Natural killer cell (primary cell): ENCODE measurements at regions not wholly inside any gene's neighbourhood (a gene's known extent, or its start where the extent isn't known, plus 50 kb on each side); places are given as distances from the start of the nearest gene placed in this dataset.
"Not testable (repeated sequence)": the region's sequence is repeated elsewhere in the genome, so short reads cannot be mapped to it uniquely, and the experiment has no call there.

ENCODE experiments used
- ATAC-seq, 3 donors: fragments of 150-1000 bp in 2 of 3; fragments of 200-7000 bp in 1 of 3; cut with Tn5 transposase; 1 replicate in 1 of 3; 2 replicates in 2 of 3; pipeline ENCODE4 v1.10.0; 2021; ENCODE audit warnings: mild to moderate bottlenecking in 2 of 3, moderate library complexity in 2 of 3
- DNase-seq, 2 donors: peaks; one replicate each; pipeline versions ENCODE4 v3.0.0 to v3.0.0-alpha.2; 2013 to 2021; ENCODE audit warnings: mixed read lengths in 1 of 2
- H3K27ac ChIP-seq: one replicate; pipeline ENCODE4 v1.5.1; 2013; ENCODE audit warnings: mild to moderate bottlenecking, low read length
- H3K27me3 ChIP-seq: one replicate; pipeline ENCODE4 v1.6.1; 2013; ENCODE audit warnings: low read length; ENCODE audit not compliant: control insufficient read depth, insufficient read depth
- H3K36me3 ChIP-seq: one replicate; pipeline ENCODE4 v1.6.1; 2013; ENCODE audit warnings: low read length; ENCODE audit not compliant: control insufficient read depth, insufficient read depth
- H3K4me1 ChIP-seq: one replicate; pipeline ENCODE4 v1.6.1; 2013; ENCODE audit warnings: low read length; ENCODE audit not compliant: control insufficient read depth, insufficient read depth
- H3K4me3 ChIP-seq: one replicate; pipeline ENCODE4 v1.5.1; 2013; ENCODE audit warnings: low read length
- H3K9me3 ChIP-seq: one replicate; pipeline ENCODE4 v1.6.1; 2013; ENCODE audit warnings: low read length; ENCODE audit not compliant: control insufficient read depth, insufficient read depth
- H3K27ac Mint-ChIP-seq, 2 donors: one replicate each; pipeline ENCODE4 v1.8.0; 2022; ENCODE audit warnings: mild to moderate bottlenecking in 2 of 2, mixed read lengths in 2 of 2, moderate library complexity in 1 of 2
- H3K27me3 Mint-ChIP-seq, 2 donors: one replicate each; pipeline ENCODE4 v1.8.0; 2022; ENCODE audit warnings: low read depth in 2 of 2, mixed read lengths in 2 of 2
- H3K36me3 Mint-ChIP-seq: one replicate; pipeline ENCODE4 v1.8.0; 2022; ENCODE audit warnings: mixed read lengths
- H3K4me1 Mint-ChIP-seq, 2 donors: one replicate each; pipeline ENCODE4 v1.8.0; 2022; ENCODE audit warnings: mixed read lengths in 2 of 2
- H3K4me3 Mint-ChIP-seq: one replicate; pipeline ENCODE4 v1.8.0; 2022; ENCODE audit warnings: mild to moderate bottlenecking, moderate library complexity, mixed read lengths
- H3K9me3 Mint-ChIP-seq, 2 donors: one replicate each; pipeline ENCODE4 v1.8.0; 2022; ENCODE audit warnings: mixed read lengths in 2 of 2
- WGBS: methylation state at CpG from one replicate; pipeline ENCODE4 v1.1.7; 2013; ENCODE audit warnings: missing lambda C conversion rate; ENCODE audit not compliant: insufficient coverage; 5-methylcytosine and 5-hydroxymethylcytosine counted together
- intact Hi-C: fragments of 100-400 bp; cut with micrococcal nuclease; formaldehyde crosslinking; loops from one replicate; pipeline ENCODE4 v1.14.2; 2022

GRCh38 chr2:94576486-94576885 is 294.7 kb upstream of the TEKT4 start:
- H3K27me3 ChIP-seq, H3K4me3 ChIP-seq, H3K4me1 ChIP-seq, ATAC-seq, H3K4me1 Mint-ChIP-seq, DNase-seq, H3K27ac ChIP-seq, H3K4me3 Mint-ChIP-seq, H3K36me3 ChIP-seq, H3K27me3 Mint-ChIP-seq, H3K9me3 Mint-ChIP-seq, H3K27ac Mint-ChIP-seq, H3K9me3 ChIP-seq, intact Hi-C loops, H3K36me3 Mint-ChIP-seq: not testable (repeated sequence)
- WGBS: 18% methylated on average over 2 of the region's 4 CpGs

DNA sequence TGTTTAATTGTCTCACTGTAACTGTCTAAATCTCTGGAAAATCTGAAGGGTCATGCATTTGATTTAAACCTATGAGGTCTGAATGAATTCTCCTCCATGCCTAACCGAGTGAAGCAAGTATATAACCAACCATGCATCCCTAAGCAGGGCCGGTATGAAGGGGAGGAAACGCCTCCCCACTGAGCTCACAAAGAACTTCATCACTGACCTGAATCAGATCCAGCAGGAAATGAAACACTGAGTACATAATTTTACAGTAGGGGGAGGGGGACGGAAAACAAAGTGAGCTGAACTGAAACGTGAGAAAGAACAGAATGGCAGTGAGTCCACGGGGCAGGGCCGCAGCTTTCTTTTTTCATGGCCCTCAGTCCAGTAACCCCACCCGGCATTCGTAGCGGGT is 294.1 kb upstream of the TEKT4 start:
- H3K27ac ChIP-seq, H3K9me3 ChIP-seq, DNase-seq, H3K27ac Mint-ChIP-seq, H3K9me3 Mint-ChIP-seq, H3K4me1 ChIP-seq, H3K36me3 Mint-ChIP-seq, H3K27me3 ChIP-seq, ATAC-seq, H3K4me3 Mint-ChIP-seq, H3K36me3 ChIP-seq, H3K4me1 Mint-ChIP-seq, H3K27me3 Mint-ChIP-seq, H3K4me3 ChIP-seq, intact Hi-C loops: not testable (repeated sequence)
- 80% methylated on average over 1 of the region's 10 CpGs for WGBS

- H3K4me3 ChIP-seq, intact Hi-C loops, H3K36me3 ChIP-seq, H3K4me1 ChIP-seq, H3K27me3 ChIP-seq, H3K4me1 Mint-ChIP-seq, H3K36me3 Mint-ChIP-seq, ATAC-seq, H3K27ac Mint-ChIP-seq, H3K4me3 Mint-ChIP-seq, H3K27me3 Mint-ChIP-seq, H3K9me3 Mint-ChIP-seq, DNase-seq, H3K27ac ChIP-seq, H3K9me3 ChIP-seq: not testable (repeated sequence)
- WGBS: 97% methylated on average over 4 of the region's 6 CpGs
These were observed 292.0 kb upstream of the TEKT4 start for GRCh38 chr2:94579221-94579620.

GRCh38 chr2:94583081-94583723 is 288.0 kb upstream of the TEKT4 start:
- H3K4me1 Mint-ChIP-seq, H3K36me3 Mint-ChIP-seq, H3K4me3 Mint-ChIP-seq, H3K27me3 Mint-ChIP-seq, intact Hi-C loops, H3K36me3 ChIP-seq, ATAC-seq, DNase-seq, H3K9me3 Mint-ChIP-seq, H3K27ac Mint-ChIP-seq, H3K27ac ChIP-seq, H3K9me3 ChIP-seq, H3K27me3 ChIP-seq, H3K4me3 ChIP-seq, H3K4me1 ChIP-seq: not testable (repeated sequence)
- 61% methylated on average over 6 of the region's 8 CpGs for WGBS

DNA sequence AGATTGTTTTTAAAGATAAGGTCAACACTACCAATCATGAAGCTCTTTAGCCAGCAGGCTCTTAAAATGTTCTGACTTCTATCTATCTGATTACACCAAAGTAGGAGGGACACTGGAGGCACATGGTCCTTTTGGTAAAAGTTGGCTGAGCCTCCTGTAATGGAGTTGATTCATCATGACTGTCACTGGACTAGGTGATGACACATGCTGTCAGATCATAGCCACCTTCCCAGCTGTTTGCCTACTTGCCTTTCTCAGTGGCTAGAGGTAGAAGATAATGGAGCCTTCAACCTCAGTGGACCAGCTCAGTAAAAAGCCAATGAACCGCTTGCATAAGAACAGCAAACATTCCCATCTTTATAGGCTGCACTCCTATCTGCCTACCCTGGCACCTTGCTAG is 286.7 kb upstream of the TEKT4 start:
- H3K4me1 Mint-ChIP-seq, H3K4me3 Mint-ChIP-seq, H3K27me3 Mint-ChIP-seq, H3K9me3 ChIP-seq, intact Hi-C loops, ATAC-seq, H3K36me3 Mint-ChIP-seq, H3K27ac Mint-ChIP-seq, H3K27ac ChIP-seq, H3K4me3 ChIP-seq, H3K36me3 ChIP-seq, H3K9me3 Mint-ChIP-seq, H3K4me1 ChIP-seq, DNase-seq, H3K27me3 ChIP-seq: not testable (repeated sequence)
- WGBS: no CpG with 5 or more reads among the region's 1 CpG

DNA sequence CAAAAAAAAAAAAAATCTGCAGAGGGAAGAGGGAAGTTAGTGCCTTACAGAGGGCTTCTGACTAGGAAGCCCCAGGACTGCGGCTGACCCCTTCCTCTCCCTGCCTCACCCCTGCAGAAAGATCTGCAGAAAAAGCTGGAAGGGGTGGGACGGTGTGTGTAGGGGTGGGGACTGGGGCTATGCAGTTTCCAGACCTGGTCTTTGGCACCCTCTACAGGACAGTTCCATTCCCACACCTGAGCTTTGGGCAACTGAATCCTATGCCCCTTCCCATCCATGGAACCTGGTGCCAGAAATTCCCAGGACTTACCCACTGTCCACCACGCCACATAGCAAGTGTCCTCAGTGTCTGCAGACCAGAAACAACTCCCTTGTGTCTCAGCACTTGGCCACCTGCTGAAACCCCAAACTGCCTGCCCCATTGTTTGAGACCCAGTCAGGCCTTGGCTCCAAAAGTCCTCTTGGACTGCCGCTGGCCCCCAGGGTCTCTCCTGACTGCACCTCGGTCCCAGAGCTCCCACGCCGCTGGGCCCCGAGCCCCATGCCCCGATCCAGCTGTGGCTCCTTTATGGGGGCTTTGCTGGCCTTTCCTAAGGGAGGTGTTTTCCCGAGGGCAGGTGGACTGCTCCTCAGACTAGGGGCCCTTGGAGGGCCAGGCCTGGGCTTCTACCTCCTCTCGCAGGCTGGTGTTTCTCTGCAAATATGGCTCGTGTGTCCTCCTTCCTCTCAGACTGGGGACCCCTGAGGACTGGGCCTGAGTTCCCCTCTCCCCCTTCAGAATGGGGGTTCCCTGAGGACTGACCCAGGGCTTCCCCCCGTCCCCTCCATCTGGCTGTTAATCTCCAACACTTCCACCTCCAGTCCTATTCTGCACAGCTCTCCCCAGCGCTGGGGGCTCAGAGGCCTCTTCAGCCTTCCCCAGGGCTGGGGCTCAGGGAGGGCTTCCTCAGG is 284.9 kb upstream of the TEKT4 start:
- DNase-seq, H3K9me3 ChIP-seq, ATAC-seq, H3K9me3 Mint-ChIP-seq, H3K4me1 Mint-ChIP-seq, H3K4me3 ChIP-seq, H3K27ac ChIP-seq, H3K27ac Mint-ChIP-seq, H3K36me3 Mint-ChIP-seq, H3K36me3 ChIP-seq, H3K4me1 ChIP-seq, H3K4me3 Mint-ChIP-seq, H3K27me3 Mint-ChIP-seq, intact Hi-C loops, H3K27me3 ChIP-seq: not testable (repeated sequence)
- 80% methylated on average over 8 of the region's 14 CpGs for WGBS

DNA sequence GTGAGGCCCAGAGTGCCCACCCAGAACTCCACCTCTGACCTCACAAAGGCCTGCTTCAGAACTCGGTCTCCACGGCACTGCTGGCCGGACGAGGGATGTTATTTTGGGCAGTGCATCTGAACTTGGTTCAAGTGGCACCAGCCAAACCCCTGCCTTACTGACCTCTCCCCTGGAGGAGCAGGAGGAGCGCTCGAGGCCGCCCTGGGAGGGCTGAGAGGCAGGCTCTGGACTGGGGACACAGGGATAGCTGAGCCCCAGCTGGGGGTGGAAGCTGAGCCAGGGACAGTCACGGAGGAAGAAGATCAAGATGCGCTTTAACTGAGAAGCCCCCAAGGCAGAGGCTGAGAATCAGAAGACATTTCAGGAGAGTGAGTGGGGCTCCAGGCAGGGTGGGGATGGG is 284.2 kb upstream of the TEKT4 start:
- H3K36me3 Mint-ChIP-seq, H3K4me1 Mint-ChIP-seq, H3K27me3 ChIP-seq, H3K27ac ChIP-seq, H3K27ac Mint-ChIP-seq, H3K4me1 ChIP-seq, H3K36me3 ChIP-seq, H3K4me3 ChIP-seq, H3K4me3 Mint-ChIP-seq, H3K9me3 ChIP-seq, intact Hi-C loops, H3K27me3 Mint-ChIP-seq, ATAC-seq, H3K9me3 Mint-ChIP-seq, DNase-seq: not testable (repeated sequence)
- WGBS: 90% methylated on average over 5 of the region's 9 CpGs
